ENCODE measurements at regions not wholly inside any gene's neighbourhood (a gene's known extent, or its start where the extent isn't known, plus 50 kb on each side); places are given as distances from the start of the nearest gene placed in this dataset.

GRCh38 chr5:124935065-124935464, 188.6 kb upstream of the ZNF608 start:
- intact Hi-C loops (cut with micrococcal nuclease) (no loop called here), dilution Hi-C loops (cut with MboI; ENCODE audit: extremely low pct_ligation_motif_present, low sequenced_read_pairs) (no loop called here)
- ChIA-PET POLR2A (no interaction called here), CTCF (no interaction called here)
- Histone ChIP-seq H3K4me2 (ENCODE audit: insufficient read depth, low read length) (no peak overlapping the region), H3K4me1 (ENCODE audit: control insufficient read depth, extremely low read depth, insufficient read depth, low read length) (no peaks in the 10 kb centered on the region), H2AFZ (ENCODE audit: low read depth, low read length) (no peak overlapping the region), H3K9me3 (replicated peaks; ENCODE audit: control insufficient read depth, insufficient read depth, low read length) (no peaks in the 10 kb centered on the region), H3K79me2 (ENCODE audit: control insufficient read depth, insufficient read depth, low read length) (no peaks in the 10 kb centered on the region), H3K36me3 (ENCODE audit: control insufficient read depth in 2 of 2, extremely low read depth in 1 of 2, insufficient read depth in 2 of 2, low read length in 2 of 2) (no peaks in the 10 kb centered on the region), H4K20me1 (replicated peaks; ENCODE audit: control insufficient read depth, extremely low read depth, insufficient read depth, low read length) (no peaks in the 10 kb centered on the region), H3K9ac (replicated peaks; ENCODE audit: extremely low read depth, insufficient read depth, low read length) (no peak overlapping the region), H3K4me3 (replicated peaks in 1 of 3; ENCODE audit: insufficient read depth in 1 of 3, low read depth in 1 of 3, low read length in 3 of 3) (no peak overlapping the region), H3K27me3 (ENCODE audit: control insufficient read depth in 2 of 2, insufficient read depth in 2 of 2, low read length in 2 of 2) (no peaks in the 10 kb centered on the region), H3K9me1 (replicated peaks; ENCODE audit: control insufficient read depth, extremely low read depth, insufficient read depth, low read length) (no peaks in the 10 kb centered on the region), H3K27ac (ENCODE audit: insufficient read depth, low read depth, low read length) (no peak overlapping the region)
- FAIRE-seq = no peak
- no peak for DNase-seq (ENCODE audit: low read depth, low spot score)
- no TSS peak for BruUV-seq (replicated peaks)
- no peak for TF ChIP-seq POLR2AphosphoS5 (IDR thresholded peaks at IDR 0.05; ENCODE audit: insufficient read depth, low read depth, low read length)
- no peak for TF ChIP-seq MYC (IDR thresholded peaks at IDR 0.05; ENCODE audit: low read depth, low read length)
- TF ChIP-seq EZH2 (IDR thresholded peaks at IDR 0.05; ENCODE audit: borderline replicate concordance, low read depth, low read length, severe bottlenecking) = no peak
- no peak for TF ChIP-seq FOS (IDR thresholded peaks at IDR 0.05; ENCODE audit: borderline replicate concordance, insufficient read depth, low read length)
- no peak for TF ChIP-seq JUN (IDR thresholded peaks at IDR 0.05; ENCODE audit: borderline replicate concordance, insufficient read depth, insufficient read length, low read depth)

DNA sequence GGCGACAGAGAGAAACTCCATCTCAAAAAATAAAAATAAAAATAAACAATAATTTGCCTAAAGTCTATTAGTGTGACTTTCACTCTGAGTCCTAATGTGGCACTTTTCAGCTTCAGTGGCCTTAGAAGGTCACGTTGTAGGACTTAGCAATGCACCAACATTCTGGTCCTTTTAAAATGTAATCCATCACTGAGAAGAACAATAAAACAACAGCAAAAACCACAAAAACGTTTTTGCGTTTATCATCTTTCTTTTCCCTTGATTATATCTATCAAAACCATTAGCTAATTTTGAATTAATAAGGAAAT, 190.1 kb upstream of the ZNF608 start:
- Histone ChIP-seq H3K79me2 (ENCODE audit: control insufficient read depth, insufficient read depth, low read length) (no peaks in the 10 kb centered on the region), H3K27me3 (ENCODE audit: control insufficient read depth in 2 of 2, insufficient read depth in 2 of 2, low read length in 2 of 2) (no peaks in the 10 kb centered on the region), H4K20me1 (replicated peaks; ENCODE audit: control insufficient read depth, extremely low read depth, insufficient read depth, low read length) (no peaks in the 10 kb centered on the region), H3K4me1 (ENCODE audit: control insufficient read depth, extremely low read depth, insufficient read depth, low read length) (no peaks in the 10 kb centered on the region), H3K36me3 (ENCODE audit: control insufficient read depth in 2 of 2, extremely low read depth in 1 of 2, insufficient read depth in 2 of 2, low read length in 2 of 2) (no peaks in the 10 kb centered on the region), H3K27ac (ENCODE audit: insufficient read depth, low read depth, low read length) (no peak overlapping the region), H3K4me3 (replicated peaks in 1 of 3; ENCODE audit: insufficient read depth in 1 of 3, low read depth in 1 of 3, low read length in 3 of 3) (no peak overlapping the region), H3K9me1 (replicated peaks; ENCODE audit: control insufficient read depth, extremely low read depth, insufficient read depth, low read length) (no peaks in the 10 kb centered on the region), H3K4me2 (ENCODE audit: insufficient read depth, low read length) (no peak overlapping the region), H3K9ac (replicated peaks; ENCODE audit: extremely low read depth, insufficient read depth, low read length) (no peak overlapping the region), H3K9me3 (replicated peaks; ENCODE audit: control insufficient read depth, insufficient read depth, low read length) (no peaks in the 10 kb centered on the region), H2AFZ (ENCODE audit: low read depth, low read length) (no peak overlapping the region)
- FAIRE-seq = no peak
- TF ChIP-seq MYC (IDR thresholded peaks at IDR 0.05; ENCODE audit: low read depth, low read length) = no peak
- no peak for TF ChIP-seq FOS (IDR thresholded peaks at IDR 0.05; ENCODE audit: borderline replicate concordance, insufficient read depth, low read length)
- no peak for TF ChIP-seq POLR2A (IDR thresholded peaks at IDR 0.05; ENCODE audit: low read depth, low read length)
- TF ChIP-seq CTCF (IDR thresholded peaks at IDR 0.05; ENCODE audit: extremely low read depth in 1 of 2, insufficient read depth in 1 of 2, low read depth in 1 of 2, low read length in 2 of 2) = no peak
- dilution Hi-C loops (cut with MboI; ENCODE audit: extremely low pct_ligation_motif_present, low sequenced_read_pairs) (no loop called here), intact Hi-C loops (cut with micrococcal nuclease) (no loop called here)
- CTCF ChIA-PET = no interaction called here
- DNase-seq (ENCODE audit: low read depth, low spot score) = no peak
- no TSS peak for BruUV-seq (replicated peaks)
- POLR2A ChIA-PET = no interaction called here

All from endothelial cell of umbilical vein (primary cell).